CD14-positive monocyte (primary cell): ENCODE measurements at regions not wholly inside any gene's neighbourhood (a gene's known extent, or its start where the extent isn't known, plus 50 kb on each side); places are given as distances from the start of the nearest gene placed in this dataset.
A peak's percentile ranks its signal among the peaks of the same experiment; 100 is the strongest.

Experiments used
- DNase-seq, 3 donors: peaks; one replicate each; pipeline ENCODE4 v3.0.0-alpha.2; 2011 to 2022
- H2AFZ ChIP-seq: 2 replicates; pipeline ENCODE4 v1.6.0; 2012; ENCODE audit warnings: mild to moderate bottlenecking, low read depth, low read length, inconsistent platforms; ENCODE audit not compliant: insufficient read depth, poor library complexity, severe bottlenecking
- H3K27ac ChIP-seq, 2 donors: 1 replicate in 1 of 2; 2 replicates in 1 of 2; pipeline ENCODE4 v1.5.1; 2012 to 2013; ENCODE audit warnings: low read length in 2 of 2, control low read depth in 1 of 2, inconsistent platforms in 1 of 2, low read depth in 1 of 2, mild to moderate bottlenecking in 1 of 2
- H3K27me3 ChIP-seq, 2 donors: one replicate each; pipeline versions ENCODE4 v1.6.0 to v1.6.1; 2011 to 2013; ENCODE audit warnings: low read length in 2 of 2; ENCODE audit not compliant: control insufficient read depth in 2 of 2, insufficient read depth in 2 of 2
- H3K36me3 ChIP-seq, 2 donors: replicated peaks in 1 of 2; 1 replicate in 1 of 2; 2 replicates in 1 of 2; pipeline versions ENCODE4 v1.5.1 to v1.6.1; 2012 to 2013; ENCODE audit warnings: low read length in 2 of 2, control low read depth in 1 of 2, inconsistent platforms in 1 of 2, mild to moderate bottlenecking in 1 of 2; ENCODE audit not compliant: insufficient read depth in 2 of 2, control insufficient read depth in 1 of 2
- H3K4me1 ChIP-seq, 2 donors: 1 replicate in 1 of 2; 2 replicates in 1 of 2; pipeline versions ENCODE4 v1.5.1 to v1.6.1; 2012 to 2013; ENCODE audit warnings: low read length in 2 of 2, control low read depth in 1 of 2, inconsistent platforms in 1 of 2, mild to moderate bottlenecking in 1 of 2, moderate library complexity in 1 of 2; ENCODE audit not compliant: insufficient read depth in 2 of 2, control insufficient read depth in 1 of 2
- H3K4me2 ChIP-seq: replicated peaks from 2 replicates; pipeline ENCODE3; 2012; ENCODE audit warnings: low read length, moderate library complexity, mild to moderate bottlenecking; ENCODE audit not compliant: poor library complexity, severe bottlenecking; ENCODE audit errors: extremely low read depth
- H3K4me3 ChIP-seq, 3 experiments: fragments of 200-600 bp in 1 of 3; sonication (generic) in 1 of 3; replicated peaks in 1 of 3; 1 replicate in 2 of 3; 2 replicates in 1 of 3; pipeline ENCODE4 v1.5.1; 2011 to 2013; ENCODE audit warnings: low read length in 3 of 3, mild to moderate bottlenecking in 3 of 3, control low read depth in 2 of 3, low read depth in 2 of 3, inconsistent platforms in 1 of 3, moderate library complexity in 1 of 3
- H3K79me2 ChIP-seq: 2 replicates; pipeline ENCODE4 v1.6.0; 2012; ENCODE audit warnings: mild to moderate bottlenecking, control low read depth, inconsistent platforms, low read length, moderate library complexity; ENCODE audit not compliant: insufficient read depth
- H3K9ac ChIP-seq: 2 replicates; pipeline ENCODE4 v1.6.0; 2017; ENCODE audit warnings: low read length, mild to moderate bottlenecking; ENCODE audit not compliant: insufficient read depth, poor library complexity, severe bottlenecking
- H3K9me3 ChIP-seq, 2 donors: replicated peaks in 1 of 2; 1 replicate in 1 of 2; 2 replicates in 1 of 2; pipeline versions ENCODE4 v1.5.1 to v1.6.1; 2012 to 2013; ENCODE audit warnings: low read length in 2 of 2, control low read depth in 1 of 2; ENCODE audit not compliant: control insufficient read depth in 1 of 2, insufficient read depth in 1 of 2
- H4K20me1 ChIP-seq: 2 replicates; pipeline ENCODE4 v1.6.0; 2012; ENCODE audit warnings: mild to moderate bottlenecking, low read length, control low read depth, moderate library complexity; ENCODE audit not compliant: insufficient read depth
- H3K27ac Mint-ChIP-seq, 7 donors: one replicate each; pipeline ENCODE4 v1.8.0; 2020; ENCODE audit warnings: mild to moderate bottlenecking in 7 of 7, mixed read lengths in 7 of 7, moderate library complexity in 6 of 7, inconsistent platforms in 2 of 7
- H3K27me3 Mint-ChIP-seq, 3 donors: one replicate each; pipeline ENCODE4 v1.8.0; 2021 to 2022; ENCODE audit warnings: low read depth in 3 of 3, mild to moderate bottlenecking in 3 of 3, mixed read lengths in 3 of 3, moderate library complexity in 3 of 3, inconsistent platforms in 1 of 3
- H3K36me3 Mint-ChIP-seq, 2 donors: one replicate each; pipeline ENCODE4 v1.8.0; 2020; ENCODE audit warnings: mixed read lengths in 2 of 2, inconsistent platforms in 1 of 2, mild to moderate bottlenecking in 1 of 2
- H3K4me1 Mint-ChIP-seq: one replicate; pipeline ENCODE4 v1.8.0; 2020; ENCODE audit warnings: mild to moderate bottlenecking, mixed read lengths
- H3K4me3 Mint-ChIP-seq, 2 donors: one replicate each; pipeline ENCODE4 v1.8.0; 2020; ENCODE audit warnings: mild to moderate bottlenecking in 2 of 2, mixed read lengths in 2 of 2, moderate library complexity in 1 of 2
- H3K9me3 Mint-ChIP-seq, 7 donors: one replicate each; pipeline ENCODE4 v1.8.0; 2020 to 2022; ENCODE audit warnings: mixed read lengths in 7 of 7, mild to moderate bottlenecking in 6 of 7, moderate library complexity in 6 of 7, inconsistent platforms in 2 of 7
- WGBS: methylation state at CpG from one replicate; pipeline ENCODE4 v1.1.5; 2013; ENCODE audit warnings: missing lambda C conversion rate; ENCODE audit not compliant: insufficient coverage; 5-methylcytosine and 5-hydroxymethylcytosine counted together
- intact Hi-C, 2 donors: fragments of 100-400 bp; cut with micrococcal nuclease; formaldehyde crosslinking; loops; one replicate each; pipeline versions ENCODE4 v1.15.0 to v1.15.1; 2023
- TF ChIP-seq, protein P1 (sequence below): fragments of 200-600 bp; IDR thresholded peaks from one replicate; pipeline ENCODE4 v1.8.0; 2022; ENCODE audit warnings: antibody characterized with exemption, mild to moderate bottlenecking

DNA sequence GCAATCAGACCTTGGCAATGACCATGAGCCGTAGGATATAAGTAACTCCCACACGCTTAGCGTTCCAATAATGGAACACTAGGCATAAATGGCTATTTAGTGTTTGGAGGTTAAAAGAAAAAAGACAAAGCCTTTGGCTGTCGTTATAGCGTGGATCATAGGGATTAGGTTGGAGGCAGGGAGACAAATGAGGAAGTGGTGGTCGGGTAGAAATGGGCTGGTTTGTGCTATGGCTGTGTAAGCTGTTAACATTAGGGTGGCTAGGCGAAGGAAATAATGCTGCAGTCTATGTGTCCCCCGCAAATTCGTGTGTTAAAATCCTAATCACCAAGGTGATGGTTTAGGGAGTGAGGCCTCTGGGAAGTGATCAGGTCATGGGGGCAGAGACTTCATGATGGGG, 120.4 kb upstream of the IRX6 start:
- Histone ChIP-seq H2AFZ (no peak overlapping the region), H4K20me1 (no peaks in the 10 kb centered on the region), H3K9me3 (no peaks in the 10 kb centered on the region), H3K27me3 (no peaks in the 10 kb centered on the region), H3K4me2 (no peak overlapping the region), H3K79me2 (no peaks in the 10 kb centered on the region), H3K4me1 (no peaks in the 10 kb centered on the region), H3K27ac (no peak overlapping the region), H3K9ac (no peak overlapping the region), H3K36me3 (no peaks in the 10 kb centered on the region), H3K4me3 (no peak overlapping the region)
- no peak for DNase-seq
- Mint-ChIP-seq H3K9me3 (peaks cover 0 to 4% (median 1%) of the 10 kb centered on the region in 7 donors), H3K27me3 (peaks cover 1 to 5% (median 3%) of the 10 kb centered on the region in 3 donors), H3K27ac (no peak overlapping the region), H3K4me3 (no peak overlapping the region), H3K36me3 (no peaks in the 10 kb centered on the region), H3K4me1 (no peaks in the 10 kb centered on the region)
- 59% methylated on average over 5 of the region's 9 CpGs for WGBS
- TF ChIP-seq, protein P1, sequence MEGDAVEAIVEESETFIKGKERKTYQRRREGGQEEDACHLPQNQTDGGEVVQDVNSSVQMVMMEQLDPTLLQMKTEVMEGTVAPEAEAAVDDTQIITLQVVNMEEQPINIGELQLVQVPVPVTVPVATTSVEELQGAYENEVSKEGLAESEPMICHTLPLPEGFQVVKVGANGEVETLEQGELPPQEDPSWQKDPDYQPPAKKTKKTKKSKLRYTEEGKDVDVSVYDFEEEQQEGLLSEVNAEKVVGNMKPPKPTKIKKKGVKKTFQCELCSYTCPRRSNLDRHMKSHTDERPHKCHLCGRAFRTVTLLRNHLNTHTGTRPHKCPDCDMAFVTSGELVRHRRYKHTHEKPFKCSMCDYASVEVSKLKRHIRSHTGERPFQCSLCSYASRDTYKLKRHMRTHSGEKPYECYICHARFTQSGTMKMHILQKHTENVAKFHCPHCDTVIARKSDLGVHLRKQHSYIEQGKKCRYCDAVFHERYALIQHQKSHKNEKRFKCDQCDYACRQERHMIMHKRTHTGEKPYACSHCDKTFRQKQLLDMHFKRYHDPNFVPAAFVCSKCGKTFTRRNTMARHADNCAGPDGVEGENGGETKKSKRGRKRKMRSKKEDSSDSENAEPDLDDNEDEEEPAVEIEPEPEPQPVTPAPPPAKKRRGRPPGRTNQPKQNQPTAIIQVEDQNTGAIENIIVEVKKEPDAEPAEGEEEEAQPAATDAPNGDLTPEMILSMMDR = no peak
- intact Hi-C loops = no loop called here

DNA sequence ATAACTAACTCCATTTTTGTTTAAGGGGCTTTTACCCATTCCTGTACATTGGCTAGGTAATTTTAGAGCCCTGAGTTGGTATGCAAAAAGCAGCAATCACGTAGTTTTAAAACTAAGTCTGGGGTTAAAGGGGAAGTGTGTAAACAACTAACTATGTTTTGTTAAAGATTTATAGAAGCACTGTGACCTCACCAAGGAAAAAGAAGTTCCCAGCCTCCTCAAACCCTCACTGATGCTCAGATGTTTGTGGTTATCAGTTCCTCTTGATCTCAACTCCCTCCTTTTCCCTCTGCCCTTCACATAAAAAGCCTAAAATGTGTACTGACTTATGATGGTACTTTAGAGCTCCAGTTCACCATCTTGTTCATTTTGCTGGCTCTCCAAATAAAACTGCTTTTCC, 119.9 kb upstream of the IRX6 start:
- intact Hi-C loops = no loop called here

More for the DNA sequence above, 119.9 kb upstream of the IRX6 start:
- H3K4me3 ChIP-seq = no peak overlapping the region
- no peaks in the 10 kb centered on the region for H3K27me3 ChIP-seq
- no peaks in the 10 kb centered on the region for H4K20me1 ChIP-seq
- H3K9ac ChIP-seq = no peak overlapping the region
- H3K36me3 Mint-ChIP-seq = no peaks in the 10 kb centered on the region
- H3K27me3 Mint-ChIP-seq = peaks cover 1 to 3% (median 2%) of the 10 kb centered on the region in 3 donors
- TF ChIP-seq, protein P1 = no peak
- no peak for DNase-seq
- no peaks in the 10 kb centered on the region for H3K4me1 Mint-ChIP-seq
- WGBS = no CpG with 5 or more reads among the region's 1 CpG
- H3K27ac Mint-ChIP-seq = peak overlapping the region in 1 of 7 donors; percentile 70
- H3K4me2 ChIP-seq = no peak overlapping the region
- no peak overlapping the region for H2AFZ ChIP-seq
- H3K79me2 ChIP-seq = no peaks in the 10 kb centered on the region
- H3K36me3 ChIP-seq = no peaks in the 10 kb centered on the region
- no peak overlapping the region for H3K4me3 Mint-ChIP-seq
- no peaks in the 10 kb centered on the region for H3K4me1 ChIP-seq
- H3K27ac ChIP-seq = no peak overlapping the region
- peaks cover 0 to 4% (median 1%) of the 10 kb centered on the region in 7 donors for H3K9me3 Mint-ChIP-seq
- H3K9me3 ChIP-seq = no peaks in the 10 kb centered on the region
